A673 (cell line): ENCODE measurements at regions not wholly inside any gene's neighbourhood (a gene's known extent, or its start where the extent isn't known, plus 50 kb on each side); places are given as distances from the start of the nearest gene placed in this dataset.

Source experiments
- EZH2 ChIP-seq: fragments of 200-600 bp; sonication (generic); IDR thresholded peaks from 2 replicates; pipeline ENCODE4 v1.6.1; 2017; ENCODE audit warnings: borderline replicate concordance, low read depth, mild to moderate bottlenecking, mixed read lengths, antibody characterized with exemption, low read length; ENCODE audit not compliant: poor library complexity, severe bottlenecking
- TF ChIP-seq, protein P1 (sequence below): fragments of 300-800, 200-600 bp; sonication (generic); conservative IDR thresholded peaks from 2 replicates; pipeline ENCODE4 v1.5.1; 2017; ENCODE audit warnings: low read depth, mild to moderate bottlenecking, antibody characterized with exemption, low read length, moderate library complexity, mixed read lengths

DNA sequence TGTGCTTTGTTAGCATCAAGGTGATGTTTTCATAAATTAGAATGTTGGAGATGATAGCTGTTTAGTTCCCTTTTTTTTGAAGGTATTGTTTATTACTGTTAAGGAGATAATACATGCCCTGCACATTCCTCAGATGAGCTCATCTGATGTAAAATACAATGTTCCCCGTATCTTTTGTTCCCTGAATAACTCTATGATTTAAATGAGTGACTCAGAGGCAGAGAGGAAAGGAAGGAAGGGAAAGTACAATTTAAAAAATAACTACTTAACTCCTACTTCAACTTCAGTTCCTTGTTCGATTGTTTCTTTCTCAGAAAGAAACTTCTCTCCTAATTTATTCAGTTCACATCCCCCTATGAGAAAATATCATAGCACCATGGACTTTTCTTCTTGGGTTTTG is 208.7 kb downstream of the KCNE4 start:
- TF ChIP-seq, protein P1, sequence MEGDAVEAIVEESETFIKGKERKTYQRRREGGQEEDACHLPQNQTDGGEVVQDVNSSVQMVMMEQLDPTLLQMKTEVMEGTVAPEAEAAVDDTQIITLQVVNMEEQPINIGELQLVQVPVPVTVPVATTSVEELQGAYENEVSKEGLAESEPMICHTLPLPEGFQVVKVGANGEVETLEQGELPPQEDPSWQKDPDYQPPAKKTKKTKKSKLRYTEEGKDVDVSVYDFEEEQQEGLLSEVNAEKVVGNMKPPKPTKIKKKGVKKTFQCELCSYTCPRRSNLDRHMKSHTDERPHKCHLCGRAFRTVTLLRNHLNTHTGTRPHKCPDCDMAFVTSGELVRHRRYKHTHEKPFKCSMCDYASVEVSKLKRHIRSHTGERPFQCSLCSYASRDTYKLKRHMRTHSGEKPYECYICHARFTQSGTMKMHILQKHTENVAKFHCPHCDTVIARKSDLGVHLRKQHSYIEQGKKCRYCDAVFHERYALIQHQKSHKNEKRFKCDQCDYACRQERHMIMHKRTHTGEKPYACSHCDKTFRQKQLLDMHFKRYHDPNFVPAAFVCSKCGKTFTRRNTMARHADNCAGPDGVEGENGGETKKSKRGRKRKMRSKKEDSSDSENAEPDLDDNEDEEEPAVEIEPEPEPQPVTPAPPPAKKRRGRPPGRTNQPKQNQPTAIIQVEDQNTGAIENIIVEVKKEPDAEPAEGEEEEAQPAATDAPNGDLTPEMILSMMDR = no peak
- no peak for TF ChIP-seq EZH2
